Hematopoietic multipotent progenitor cell treated with erythropoietin and hydrocortisone succinate and interleukin-3 and kit ligand, for 6 days (in vitro differentiated cells): ENCODE measurements at regions not wholly inside any gene's neighbourhood (a gene's known extent, or its start where the extent isn't known, plus 50 kb on each side); places are given as distances from the start of the nearest gene placed in this dataset.

ENCODE experiments used
- DNase-seq: peaks from one replicate; pipeline ENCODE4 v3.0.0-alpha.2; 2015

DNA sequence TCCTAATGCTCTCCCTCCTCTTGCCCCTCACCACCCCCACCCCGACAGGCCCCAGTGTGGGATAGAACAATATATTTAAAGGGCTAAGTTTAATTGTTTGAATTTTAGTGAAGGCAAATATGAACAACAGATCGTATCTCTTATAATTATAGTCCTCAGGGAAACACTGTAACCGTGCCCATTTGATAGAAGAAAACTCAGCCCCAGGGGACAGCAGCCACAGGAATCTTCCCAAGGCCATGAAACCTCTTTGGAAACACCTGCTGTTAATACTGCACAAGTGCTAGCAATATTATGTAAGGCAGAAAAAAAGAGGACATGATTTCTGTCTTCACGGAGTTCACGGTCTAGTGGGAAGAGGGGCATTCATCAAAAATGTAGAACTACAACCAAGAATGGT, 142.2 kb downstream of the URB2 start:
- no peak for DNase-seq

DNA sequence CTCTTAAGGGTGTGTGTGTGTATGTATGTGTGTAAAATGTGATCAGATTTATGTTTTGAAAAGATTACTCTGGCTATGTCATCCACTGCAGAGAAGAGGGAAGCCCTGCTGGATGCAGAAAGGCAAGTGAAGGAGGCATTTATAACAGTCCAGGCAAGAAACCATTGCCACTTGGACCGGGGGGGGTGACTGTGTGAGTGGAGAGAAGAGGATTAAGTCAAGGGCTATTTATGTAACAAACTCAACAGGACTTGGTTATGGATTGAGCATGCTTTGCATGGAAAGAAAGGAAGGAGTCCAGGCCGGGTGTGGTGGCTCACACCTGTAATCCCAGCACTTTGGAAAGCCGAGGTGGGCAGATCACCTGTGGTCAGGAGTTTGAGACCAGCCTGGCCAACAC, 143.0 kb downstream of the URB2 start:
- DNase-seq: no peak

DNA sequence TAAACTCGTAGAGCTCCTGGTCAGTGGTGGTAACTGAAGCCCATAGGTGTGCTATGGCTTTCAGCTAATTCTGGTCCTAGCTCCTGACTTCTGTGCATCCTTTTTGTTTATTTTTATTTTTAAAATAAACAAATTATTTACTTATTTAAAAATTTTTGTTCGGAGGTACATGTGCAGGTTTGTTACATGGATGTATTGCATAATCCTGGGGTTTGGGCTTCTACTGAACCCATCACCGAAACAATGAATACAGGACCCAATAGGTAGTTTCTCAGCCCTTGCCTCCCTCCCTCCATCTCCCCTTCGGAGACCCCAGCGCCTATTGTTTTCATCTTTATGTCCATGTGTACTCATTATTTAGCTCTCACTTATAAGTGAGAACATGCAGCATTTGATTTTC, 143.8 kb downstream of the URB2 start:
- no peak for DNase-seq

DNA sequence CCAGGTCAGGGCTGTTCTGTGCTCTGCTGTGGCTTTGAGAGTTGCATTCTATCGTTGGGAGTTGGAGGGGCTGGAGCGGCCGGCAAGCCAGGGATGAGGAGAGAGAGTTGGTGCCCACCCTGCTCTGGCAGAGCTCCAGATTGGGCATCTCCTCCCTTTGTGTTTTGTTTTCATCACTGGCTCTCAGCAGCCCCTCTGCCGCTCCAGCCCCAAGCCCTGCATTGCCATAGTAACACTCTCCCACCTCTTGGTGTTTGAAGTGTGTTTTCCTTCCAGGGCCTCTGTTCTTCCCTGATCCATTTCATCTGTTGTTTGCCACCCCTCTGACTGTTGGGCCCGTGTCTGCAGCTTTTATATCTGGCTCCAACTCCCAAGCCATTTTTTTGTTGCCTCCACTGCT, 152.7 kb downstream of the URB2 start:
- no peak for DNase-seq

DNA sequence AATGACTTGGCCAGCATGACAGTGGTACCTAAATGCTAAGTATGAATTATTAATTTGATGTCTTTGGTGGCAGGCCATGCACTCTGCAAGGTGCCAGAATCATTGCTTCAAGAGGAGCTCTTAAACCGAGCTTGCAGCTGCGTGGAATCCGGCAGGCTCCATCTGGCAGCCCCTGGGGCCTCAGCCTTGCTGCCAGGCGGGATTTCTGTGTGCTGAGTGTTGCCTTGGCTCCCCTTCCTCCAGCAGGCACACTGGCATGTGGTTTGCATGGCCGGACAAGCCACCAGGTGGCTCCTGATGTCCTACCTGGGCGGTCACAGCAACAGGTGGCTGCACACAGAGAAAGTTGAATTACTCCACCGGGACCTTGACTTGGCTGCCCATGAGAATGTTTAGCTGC, 155.4 kb downstream of the URB2 start:
- DNase-seq: no peak

DNA sequence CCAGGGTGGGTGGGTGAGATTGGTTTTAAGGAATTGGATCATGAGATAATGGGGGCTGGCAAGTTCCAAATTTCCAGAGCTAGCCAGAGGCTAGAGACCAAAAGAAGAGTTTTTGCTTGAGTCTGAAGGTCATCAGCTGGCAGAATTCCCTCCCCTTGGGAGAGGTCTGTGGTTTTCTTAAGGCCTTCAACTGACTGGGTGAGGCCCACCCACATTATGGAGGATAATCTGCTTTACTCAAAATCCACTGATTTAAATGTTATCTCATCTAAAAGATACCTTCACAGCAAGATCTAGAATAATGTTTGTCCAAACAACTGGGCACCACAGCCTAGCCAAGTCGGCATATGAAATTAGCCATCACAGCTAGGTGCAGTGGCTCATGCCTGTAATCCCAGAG, 156.4 kb downstream of the URB2 start:
- no peak for DNase-seq

DNA sequence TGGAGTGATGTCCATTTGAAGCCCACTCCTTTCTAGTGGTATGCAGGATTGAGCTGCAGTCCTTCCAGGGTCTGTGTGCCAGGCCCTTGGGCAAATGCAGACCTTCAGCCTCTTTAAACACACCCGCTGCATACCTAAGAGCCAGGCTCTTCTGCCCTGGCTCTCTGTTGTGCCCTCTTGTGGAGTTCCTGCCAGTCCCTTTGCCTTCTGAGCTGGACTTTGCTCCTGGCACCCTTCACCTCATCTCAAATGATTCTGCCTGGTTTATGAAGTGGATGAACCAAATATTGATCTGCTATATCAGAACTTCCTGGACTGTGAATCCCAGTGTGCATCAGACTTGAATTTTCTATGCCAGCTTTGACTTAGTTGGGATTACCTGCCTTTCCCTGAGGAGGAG, 158.8 kb downstream of the URB2 start:
- no peak for DNase-seq

DNA sequence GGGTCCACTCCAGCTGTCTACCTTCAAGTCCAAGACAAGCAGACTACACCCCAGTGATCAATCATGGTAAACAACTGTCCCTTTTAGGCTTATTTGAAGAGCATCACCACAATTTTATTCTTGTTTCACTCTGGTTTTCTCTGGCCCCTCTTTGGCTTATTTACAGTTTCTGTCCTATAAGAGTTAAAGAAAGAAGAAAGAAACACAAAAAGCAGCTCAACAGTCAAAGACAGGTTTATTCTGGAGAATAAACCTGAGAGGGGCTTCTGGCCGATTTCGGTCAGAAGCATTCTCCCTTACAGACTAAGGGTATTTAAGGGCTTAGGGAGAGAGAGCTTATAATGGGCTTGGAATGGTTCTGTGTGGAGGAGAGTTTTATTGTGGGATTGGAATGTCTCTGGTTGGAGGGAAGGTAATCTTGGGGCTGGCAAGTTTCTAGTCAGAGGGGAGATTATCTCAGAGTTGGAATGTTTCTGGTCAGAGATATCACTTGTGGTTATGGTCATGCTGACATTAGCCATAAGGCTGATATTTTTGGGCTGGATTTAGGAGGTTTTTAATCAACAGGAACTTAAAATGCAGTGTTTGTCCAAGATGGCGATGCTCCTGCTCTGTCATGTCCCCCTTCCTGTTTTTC, 161.0 kb downstream of the URB2 start:
- no peak for DNase-seq

DNA sequence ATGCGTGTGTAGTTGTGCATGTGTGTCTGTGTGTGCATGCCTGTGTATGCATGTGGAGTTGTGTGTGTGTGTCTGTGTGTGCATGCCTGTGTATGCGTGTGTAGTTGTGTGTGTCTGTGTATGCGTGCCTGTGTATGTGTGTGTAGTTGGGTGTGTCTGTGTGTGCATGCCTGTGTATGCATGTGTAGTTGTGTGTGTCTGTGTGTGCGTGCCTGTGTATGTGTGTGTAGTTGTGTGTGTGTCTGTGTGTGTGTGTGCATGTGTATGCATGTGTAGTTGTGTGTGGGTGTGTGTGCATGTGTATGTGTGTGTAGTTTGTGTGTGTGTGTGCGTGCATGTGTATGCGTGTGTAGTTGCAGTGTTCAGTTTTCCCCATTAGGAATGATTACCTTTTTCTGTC, 162.0 kb downstream of the URB2 start:
- DNase-seq: no peak

DNA sequence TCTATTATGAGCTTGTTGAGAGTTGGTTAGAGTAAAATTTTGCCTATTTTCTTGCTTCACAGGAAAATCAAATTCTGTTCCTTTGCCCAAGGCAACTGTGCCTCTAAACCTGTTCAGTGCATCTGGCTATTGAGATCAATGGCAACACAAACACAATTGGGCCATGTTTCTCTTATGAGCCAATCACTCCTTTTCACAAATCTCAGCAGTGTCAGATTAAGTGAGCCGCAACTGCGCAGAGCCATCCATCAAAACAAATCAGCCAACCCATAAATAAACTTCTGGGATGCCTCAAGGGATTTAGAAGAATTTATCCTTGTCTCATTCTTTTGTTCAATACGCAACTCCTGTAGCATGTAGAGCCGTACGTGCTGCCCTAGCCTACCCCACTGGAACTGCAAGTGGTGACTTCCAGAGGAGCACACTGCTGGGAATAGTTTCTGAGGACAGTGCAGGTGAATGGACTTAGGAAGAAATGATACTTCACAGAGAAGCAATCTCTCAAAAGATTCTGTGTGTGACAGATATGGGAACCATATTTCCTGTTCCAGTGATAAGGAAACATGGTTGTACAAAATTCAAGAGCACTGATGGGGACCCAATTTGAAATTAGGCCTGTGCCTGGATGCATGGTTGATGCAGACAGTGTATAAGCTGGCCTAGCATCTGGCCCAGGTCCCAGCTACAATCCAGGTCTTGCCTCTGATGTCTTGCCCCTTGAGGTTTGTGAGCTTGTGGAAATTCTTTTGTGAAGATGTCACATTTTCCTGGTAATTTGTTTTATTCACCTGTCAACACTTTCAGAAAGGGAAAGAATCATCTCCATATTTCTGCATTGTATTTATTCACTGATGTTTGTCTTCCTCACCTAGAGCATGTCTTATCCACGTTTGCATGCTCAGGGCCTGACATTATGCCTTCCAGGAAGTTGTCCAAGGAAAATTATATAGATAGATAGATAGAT, 166.2 kb downstream of the URB2 start:
- DNase-seq: no peak

DNA sequence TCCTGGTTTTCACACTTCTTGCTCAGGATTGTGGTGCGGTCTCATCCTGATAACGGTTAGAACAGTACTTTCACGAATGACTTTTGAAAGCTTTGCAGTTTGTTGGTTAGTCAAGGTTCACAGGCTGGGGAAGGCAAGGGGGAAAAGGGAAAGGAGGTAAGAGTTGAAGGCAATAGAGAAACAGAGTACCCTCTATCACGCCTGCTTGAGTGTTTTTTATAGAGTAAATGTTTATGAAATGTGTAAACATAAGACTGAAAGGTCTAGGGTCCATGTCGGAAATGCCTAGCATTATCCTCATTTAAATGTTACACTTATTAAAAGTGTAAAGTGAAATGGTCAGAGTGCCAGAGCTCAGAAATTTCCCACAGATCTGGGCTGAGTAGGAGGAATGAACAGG, 167.4 kb downstream of the URB2 start:
- no peak for DNase-seq

DNA sequence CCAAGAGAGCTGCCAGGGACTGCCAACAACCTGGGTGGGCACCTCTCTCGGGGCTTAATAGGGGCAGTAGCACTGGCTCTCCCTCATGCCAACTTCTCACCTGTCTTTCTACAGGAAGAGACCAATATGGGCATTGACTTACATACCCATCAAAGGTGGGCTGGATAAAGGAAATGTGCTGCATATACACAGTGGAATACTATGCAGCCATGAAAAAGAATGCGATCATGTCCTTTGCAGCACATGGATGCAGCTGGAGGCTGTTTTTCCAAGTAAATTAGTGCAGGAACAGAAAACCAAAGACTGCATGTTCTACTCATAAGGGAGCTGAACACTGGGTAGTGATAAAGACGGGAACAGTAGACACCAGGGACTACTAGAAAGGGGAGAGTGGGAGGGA, 172.5 kb downstream of the URB2 start:
- DNase-seq: no peak

DNA sequence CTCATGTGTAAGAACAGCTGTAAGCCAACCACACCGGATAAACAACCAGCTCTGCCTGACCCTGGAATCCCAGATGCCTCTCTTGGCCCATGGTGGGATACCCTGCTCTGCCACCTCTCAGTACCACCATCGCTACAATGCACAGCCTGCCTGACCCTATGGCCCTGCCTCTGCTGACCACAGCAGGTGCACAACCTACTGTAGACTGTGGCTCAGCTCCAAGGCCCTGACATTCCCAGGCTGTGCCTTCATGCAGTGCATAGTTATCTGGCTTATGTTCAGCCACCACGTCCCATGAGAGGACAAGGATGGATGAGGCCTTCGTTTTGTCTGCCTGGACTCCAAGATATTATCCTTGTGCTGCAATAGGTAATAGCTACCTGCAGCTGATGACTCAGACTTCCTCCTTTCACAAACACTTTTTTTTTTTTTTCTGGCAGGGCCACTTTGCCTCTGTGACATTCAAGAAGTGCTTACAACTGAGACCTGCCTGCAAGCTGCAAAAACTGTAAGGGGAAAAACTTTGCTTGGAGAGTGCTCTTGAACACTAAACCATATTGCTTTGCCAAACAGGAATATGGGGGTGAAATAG, 177.7 kb downstream of the URB2 start:
- no peak for DNase-seq

DNA sequence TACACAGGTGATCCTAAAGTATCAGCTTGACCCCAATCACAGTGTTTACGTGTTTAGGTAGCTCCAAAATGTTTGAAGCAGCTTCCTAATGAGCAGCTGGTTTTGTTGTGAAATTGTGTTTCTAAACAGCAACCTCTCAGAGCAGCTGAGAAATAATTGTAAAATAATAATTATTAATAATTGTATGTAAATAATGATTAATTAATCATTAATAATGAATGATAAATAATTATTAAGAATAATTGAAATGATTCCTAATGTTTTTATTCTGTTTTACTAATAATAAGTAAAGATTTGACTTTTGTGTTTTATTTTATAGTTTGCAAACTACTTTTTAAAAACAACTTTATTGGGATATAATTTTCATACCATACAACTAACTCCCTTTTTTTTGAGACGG, 182.2 kb downstream of the URB2 start:
- DNase-seq: no peak

DNA sequence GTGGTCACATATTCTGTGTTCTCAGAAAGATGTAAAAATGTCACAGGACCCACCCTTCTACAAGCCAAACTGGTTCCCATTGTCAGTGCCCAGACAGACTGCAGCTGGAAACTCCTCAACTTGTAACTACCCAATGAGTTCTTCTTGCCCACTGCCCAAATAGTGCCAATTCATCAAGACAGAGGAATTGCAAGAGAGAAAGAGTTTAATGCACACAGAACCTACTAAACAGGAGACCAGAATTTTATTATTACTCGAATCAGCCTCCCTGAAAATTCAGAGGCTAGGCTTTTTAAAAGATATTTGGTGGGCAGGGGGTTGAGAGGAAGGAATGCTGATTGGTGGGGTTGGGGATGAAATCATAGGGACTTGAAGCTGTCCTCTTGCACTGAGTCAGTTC, 184.1 kb downstream of the URB2 start:
- no peak for DNase-seq

DNA sequence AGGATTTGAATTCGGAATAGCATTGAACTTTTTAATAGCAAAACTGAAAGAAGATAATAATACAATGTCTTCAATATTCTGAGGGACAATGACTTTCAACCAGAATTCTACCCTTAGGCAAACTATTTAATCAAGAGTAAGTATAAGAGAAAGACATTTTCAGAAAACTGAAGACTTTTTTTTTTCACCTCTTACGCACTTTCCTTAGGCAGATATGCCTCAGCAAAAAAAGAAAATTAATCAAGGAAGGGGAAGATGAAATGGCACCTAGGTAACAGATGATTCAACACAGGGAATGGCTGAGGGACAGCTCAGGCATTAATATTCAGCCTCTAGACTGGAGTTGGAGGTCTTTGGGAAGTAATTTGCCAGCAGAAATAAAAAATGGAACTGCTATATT, 184.9 kb downstream of the URB2 start:
- no peak for DNase-seq

DNA sequence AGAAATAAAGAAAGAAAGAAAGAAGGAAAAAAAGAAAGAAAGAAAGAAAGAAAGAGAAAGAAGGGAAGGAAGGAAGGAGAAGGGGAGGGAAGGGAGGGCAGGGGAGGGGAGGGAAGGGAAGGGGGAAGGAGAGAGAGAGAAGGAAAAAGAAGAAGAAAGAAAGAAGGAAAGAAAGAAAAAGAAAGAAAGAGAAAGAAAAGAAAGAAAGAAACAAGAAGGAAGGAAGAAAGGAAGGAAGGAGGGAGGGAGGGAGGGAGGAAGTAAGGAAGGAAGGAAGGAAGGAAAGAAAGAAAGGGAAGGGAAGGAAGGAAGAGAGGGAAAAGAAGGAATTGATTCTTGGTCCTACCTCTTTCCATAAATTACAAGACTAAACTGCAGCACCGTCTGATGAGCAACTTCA, 186.1 kb downstream of the URB2 start:
- no peak for DNase-seq

DNA sequence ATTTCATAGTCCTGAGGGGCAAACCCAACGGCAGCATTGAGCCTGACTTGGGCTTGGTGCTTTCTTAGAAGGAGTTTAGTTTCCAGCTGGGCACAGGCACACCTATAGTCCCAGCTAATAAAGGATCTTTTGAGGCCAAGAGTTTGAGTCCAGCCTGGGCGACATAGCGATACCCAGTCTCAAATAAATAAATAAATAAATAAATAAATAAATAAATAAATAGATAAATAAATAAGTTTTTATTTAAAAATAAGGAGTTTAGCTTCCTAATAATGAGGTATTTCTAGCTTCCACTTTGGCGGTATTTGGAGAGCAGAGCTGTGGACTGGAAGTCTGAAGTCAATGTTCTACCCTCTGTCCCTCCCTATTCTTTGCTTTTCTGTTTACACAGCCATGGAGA, 186.6 kb downstream of the URB2 start:
- DNase-seq: no peak

DNA sequence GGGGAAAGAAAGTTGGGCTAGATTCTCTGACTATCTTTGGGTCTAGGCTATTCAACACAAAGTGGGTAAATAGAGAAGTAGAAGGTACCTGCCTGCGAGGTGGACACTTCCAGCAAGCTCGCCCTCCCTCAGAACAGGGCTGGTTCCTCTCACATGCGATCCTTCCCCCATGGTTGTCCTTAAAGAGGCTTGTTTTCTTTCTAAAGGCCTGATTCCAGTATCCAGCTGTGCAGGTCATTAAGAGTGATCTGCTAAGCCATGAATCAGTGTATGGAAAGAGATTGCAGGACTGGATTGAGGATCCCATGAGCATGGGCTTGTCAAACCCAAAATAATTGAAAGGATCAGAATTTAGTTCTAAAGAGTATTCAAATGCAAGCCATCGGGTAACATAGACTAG, 189.0 kb downstream of the URB2 start:
- no peak for DNase-seq

DNA sequence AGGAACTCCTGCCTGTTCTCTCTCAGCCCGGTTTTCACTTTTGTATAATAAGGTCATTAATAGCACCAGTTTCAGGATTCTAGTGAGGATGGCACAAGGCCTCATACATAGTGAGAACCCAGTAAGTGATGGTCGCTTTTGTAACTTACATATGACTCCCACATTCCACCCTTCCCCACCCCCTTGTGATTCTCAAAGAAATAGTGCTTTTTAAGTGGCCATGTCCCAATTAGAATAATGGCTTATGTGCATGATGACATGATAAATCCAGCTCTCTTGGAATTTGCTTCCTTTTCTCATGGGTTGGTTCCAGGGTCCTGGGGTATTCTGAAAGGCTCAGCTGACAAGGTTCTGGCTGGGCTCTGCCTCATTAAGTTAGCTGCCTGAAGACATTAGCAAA, 189.9 kb downstream of the URB2 start:
- no peak for DNase-seq

DNA sequence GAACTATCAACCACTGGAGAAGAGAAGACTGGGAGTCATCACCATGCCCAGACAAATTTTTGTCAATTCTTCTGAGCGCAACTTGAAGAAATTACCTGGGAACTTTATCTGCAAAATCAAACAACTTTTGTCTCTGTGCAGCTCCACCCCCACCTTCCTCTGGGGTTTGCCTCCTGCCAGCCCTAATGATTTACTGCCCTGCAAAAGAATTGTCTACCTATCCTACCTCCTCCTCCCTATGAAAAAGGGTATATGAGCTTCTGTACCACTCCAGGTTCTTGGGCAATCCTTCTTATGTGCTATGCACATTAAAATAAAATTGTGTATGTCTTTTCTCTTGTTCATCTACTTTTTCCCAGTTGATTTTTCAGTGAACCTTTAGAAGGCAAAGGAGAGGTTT, 191.9 kb downstream of the URB2 start:
- DNase-seq: no peak

DNA sequence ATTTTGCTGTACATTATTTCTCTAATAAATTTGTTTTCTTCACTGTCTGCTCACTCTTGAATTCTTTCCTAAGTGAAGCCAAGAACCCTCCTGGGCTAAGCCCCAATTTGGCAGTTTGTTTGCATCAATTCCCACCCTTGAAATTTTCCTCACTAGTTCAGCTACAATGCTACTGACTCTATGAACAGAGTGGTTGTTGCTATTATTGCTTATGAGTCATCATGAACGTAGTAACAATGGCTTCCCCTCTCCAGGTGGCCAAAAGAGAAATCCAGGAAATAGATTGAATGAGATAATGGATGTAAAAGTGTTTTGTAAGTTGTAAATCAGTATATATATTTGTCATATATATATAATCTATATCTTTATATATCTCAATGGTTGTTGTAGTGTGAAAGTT, 193.0 kb downstream of the URB2 start:
- DNase-seq: no peak

DNA sequence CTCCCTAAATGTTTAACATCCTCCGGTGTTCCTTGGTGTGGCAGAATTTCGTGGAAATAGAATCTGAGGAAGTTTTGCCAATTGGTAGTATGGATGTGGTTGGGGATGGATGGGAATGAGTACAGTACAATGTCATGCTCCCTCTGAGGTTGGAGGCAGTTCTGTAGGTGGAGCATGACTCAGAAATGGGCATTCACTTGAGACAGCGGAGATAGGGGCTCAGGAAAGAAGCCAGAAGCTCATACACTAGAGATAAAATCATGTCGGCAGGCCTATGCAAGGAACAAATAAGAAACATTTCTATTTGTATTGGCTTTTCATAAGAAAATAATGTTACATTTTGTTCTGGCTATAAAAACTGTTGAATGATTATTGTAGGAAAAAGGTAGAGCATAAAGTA, 196.0 kb downstream of the URB2 start:
- no peak for DNase-seq

DNA sequence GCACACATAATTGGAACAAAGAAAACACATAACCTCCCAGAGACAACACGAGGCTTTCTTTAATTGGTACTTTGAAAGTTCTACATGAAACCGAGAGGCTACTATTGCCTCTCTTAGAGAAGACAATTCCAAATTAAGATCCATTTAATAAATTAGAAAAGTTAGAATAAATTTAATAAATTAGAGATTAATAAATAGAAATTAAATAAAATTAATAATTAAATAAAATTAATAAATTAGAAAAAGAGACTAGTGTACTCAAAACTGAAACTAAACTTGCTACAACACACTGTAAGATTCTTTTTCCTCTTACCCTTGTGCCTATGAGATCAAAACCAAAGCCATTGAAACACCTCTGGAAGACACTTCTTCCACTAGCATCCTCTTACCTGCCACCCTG, 199.0 kb downstream of the URB2 start:
- DNase-seq: no peak
